ENCODE measurements at regions not wholly inside any gene's neighbourhood (a gene's known extent, or its start where the extent isn't known, plus 50 kb on each side); places are given as distances from the start of the nearest gene placed in this dataset.
"Not testable (repeated sequence)": the region's sequence is repeated elsewhere in the genome, so short reads cannot be mapped to it uniquely, and the experiment has no call there.

- DNase-seq (ENCODE audit: low read depth in 1 of 2, low spot score in 1 of 2), result no peak
- no peak overlapping the region for H3K4me3 ChIP-seq (replicated peaks; ENCODE audit: insufficient read depth, low read length)
- TF ChIP-seq SPI1 (IDR thresholded peaks at IDR 0.05; ENCODE audit: borderline replicate concordance, low read depth) (no peak), REST (IDR thresholded peaks at IDR 0.05; ENCODE audit: insufficient replicate concordance, low read depth) (no peak), CTCF (IDR thresholded peaks at IDR 0.05; ENCODE audit: insufficient read depth, low read length) (no peak), POLR2AphosphoS5 (IDR thresholded peaks at IDR 0.05; ENCODE audit: low read depth) (no peak), GABPA (IDR thresholded peaks at IDR 0.05; ENCODE audit: low read depth) (no peak)
- H3K27ac ChIP-seq (replicated peaks), result no peak overlapping the region
- H3K27me3 ChIP-seq (ENCODE audit: insufficient read depth, poor library complexity, severe bottlenecking), result no peaks in the 10 kb centered on the region
Observed at GRCh38 chr19:30681162-30682100, 309.2 kb downstream of the ZNF536 start.

GRCh38 chr19:30680399-30680798, 308.2 kb downstream of the ZNF536 start:
- not testable (repeated sequence) for H3K27ac ChIP-seq (replicated peaks); DNase-seq (ENCODE audit: low read depth in 1 of 2, low spot score in 1 of 2); H3K4me3 ChIP-seq (replicated peaks; ENCODE audit: insufficient read depth, low read length); H3K27me3 ChIP-seq (ENCODE audit: insufficient read depth, poor library complexity, severe bottlenecking)

GRCh38 chr19:30679789-30680188, 307.6 kb downstream of the ZNF536 start:
- TF ChIP-seq POLR2AphosphoS5 (IDR thresholded peaks at IDR 0.05; ENCODE audit: low read depth), result no peak
- no peak for TF ChIP-seq GABPA (IDR thresholded peaks at IDR 0.05; ENCODE audit: low read depth)
- no peak for TF ChIP-seq CTCF (IDR thresholded peaks at IDR 0.05; ENCODE audit: insufficient read depth, low read length)
- no peak for TF ChIP-seq SPI1 (IDR thresholded peaks at IDR 0.05; ENCODE audit: borderline replicate concordance, low read depth)
- no peak for TF ChIP-seq REST (IDR thresholded peaks at IDR 0.05; ENCODE audit: insufficient replicate concordance, low read depth)
- Histone ChIP-seq H3K4me3 (replicated peaks; ENCODE audit: insufficient read depth, low read length) (no peak overlapping the region), H3K27me3 (ENCODE audit: insufficient read depth, poor library complexity, severe bottlenecking) (no peaks in the 10 kb centered on the region), H3K27ac (replicated peaks) (no peak overlapping the region)
- no peak for DNase-seq (ENCODE audit: low read depth in 1 of 2, low spot score in 1 of 2)

- no peak for TF ChIP-seq SPI1 (IDR thresholded peaks at IDR 0.05; ENCODE audit: borderline replicate concordance, low read depth)
- TF ChIP-seq POLR2AphosphoS5 (IDR thresholded peaks at IDR 0.05; ENCODE audit: low read depth), result no peak
- no peak for TF ChIP-seq REST (IDR thresholded peaks at IDR 0.05; ENCODE audit: insufficient replicate concordance, low read depth)
- TF ChIP-seq CTCF (IDR thresholded peaks at IDR 0.05; ENCODE audit: insufficient read depth, low read length), result no peak
- no peak for TF ChIP-seq GABPA (IDR thresholded peaks at IDR 0.05; ENCODE audit: low read depth)
- Histone ChIP-seq H3K27me3 (ENCODE audit: insufficient read depth, poor library complexity, severe bottlenecking) (no peaks in the 10 kb centered on the region), H3K4me3 (replicated peaks; ENCODE audit: insufficient read depth, low read length) (no peak overlapping the region), H3K27ac (replicated peaks) (no peak overlapping the region)
- DNase-seq (ENCODE audit: low read depth in 1 of 2, low spot score in 1 of 2), result no peak
Observed at GRCh38 chr19:30679153-30679702, 307.0 kb downstream of the ZNF536 start.
